ENCODE measurements at regions not wholly inside any gene's neighbourhood (a gene's known extent, or its start where the extent isn't known, plus 50 kb on each side); places are given as distances from the start of the nearest gene placed in this dataset.

DNA sequence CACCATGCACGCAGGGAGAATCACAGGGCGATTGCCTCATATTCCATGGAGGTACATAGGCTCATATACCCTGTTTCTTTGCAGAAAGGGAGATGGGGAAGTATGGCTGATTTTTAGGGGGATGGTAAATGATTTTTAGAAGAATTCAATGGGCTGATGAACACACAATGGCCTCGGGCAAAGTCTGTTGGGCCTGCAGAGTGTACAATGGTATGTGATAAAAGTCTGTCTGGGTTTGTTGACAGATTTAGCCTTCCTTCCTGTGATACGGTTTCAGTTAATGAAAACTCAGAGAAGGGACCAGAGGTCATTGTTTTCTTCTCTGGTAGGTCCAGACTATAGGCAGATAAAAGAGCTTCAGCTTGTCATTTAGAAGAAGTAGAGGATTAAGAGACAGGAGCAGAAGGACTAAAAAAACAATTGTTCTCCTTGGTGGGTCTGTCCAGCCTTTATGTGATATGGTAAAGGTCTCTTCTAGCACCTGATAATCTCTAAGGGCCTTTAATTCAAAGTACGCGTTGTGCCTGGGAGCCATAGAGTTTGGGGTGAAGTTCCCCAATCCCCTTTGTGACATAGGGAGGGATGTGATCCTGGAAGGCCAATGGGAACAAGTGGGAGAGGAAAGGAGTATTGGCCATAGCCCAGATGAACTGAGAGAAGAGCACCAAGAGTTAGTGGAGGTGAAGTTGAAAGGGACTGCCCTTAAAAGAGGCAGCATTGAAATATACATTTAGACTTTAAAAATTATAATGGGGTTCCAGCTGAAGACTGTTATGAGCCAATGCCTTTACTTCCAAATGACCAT lies 107.5 kb upstream of the SERPINE2 start:
- no peak overlapping the region for H3K4me3 Mint-ChIP-seq

DNA sequence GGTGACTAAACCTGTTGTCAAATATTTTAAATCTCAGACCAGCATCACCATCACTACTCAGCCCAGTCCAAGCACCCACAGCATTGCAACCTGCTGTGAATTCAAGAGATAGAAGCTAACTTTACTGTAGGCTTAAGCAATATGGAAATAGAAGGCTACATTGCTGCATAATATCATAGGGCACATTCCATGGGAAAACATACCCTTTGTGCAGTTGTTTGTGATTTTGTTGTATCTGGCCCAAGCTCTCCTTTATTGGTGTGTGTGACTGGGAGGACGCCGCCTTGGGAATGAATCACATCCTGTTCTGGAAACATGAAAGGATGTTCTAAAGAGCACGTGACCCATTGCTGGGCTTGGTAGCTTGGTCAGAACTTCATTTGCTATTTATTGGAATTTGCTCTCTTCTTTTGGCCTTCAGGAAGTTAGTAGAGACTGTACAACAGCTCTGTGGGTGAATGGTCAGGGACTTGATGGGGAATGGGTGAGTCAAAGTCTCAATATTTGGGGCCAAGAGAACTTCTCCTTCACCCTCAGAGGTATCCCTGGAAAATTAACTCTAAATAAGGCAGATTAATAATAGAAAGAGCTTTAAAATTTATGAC lies 106.8 kb upstream of the SERPINE2 start:
- Mint-ChIP-seq H3K4me1 (no peaks in the 10 kb centered on the region), H3K4me3 (no peak overlapping the region), H3K27ac (ENCODE audit: low read depth) (no peak overlapping the region), H3K27me3 (peaks cover 37% of the 10 kb centered on the region), H3K9me3 (peaks cover 6% of the 10 kb centered on the region), H3K36me3 (ENCODE audit: insufficient read depth) (no peaks in the 10 kb centered on the region)
- ATAC-seq (replicated peaks; ENCODE audit: extremely low read depth, poor library complexity, severe bottlenecking) (no peak), DNase-seq (ENCODE audit: low spot score in 2 of 2) (no peak)

More for the DNA sequence above, 107.5 kb upstream of the SERPINE2 start:
- DNase-seq (ENCODE audit: low spot score in 2 of 2) = no peak
- no peak for ATAC-seq (replicated peaks; ENCODE audit: extremely low read depth, poor library complexity, severe bottlenecking)
- Mint-ChIP-seq H3K4me1 (no peaks in the 10 kb centered on the region), H3K27ac (ENCODE audit: low read depth) (no peak overlapping the region), H3K27me3 (peaks cover 37% of the 10 kb centered on the region), H3K36me3 (ENCODE audit: insufficient read depth) (no peaks in the 10 kb centered on the region), H3K9me3 (peaks cover 6% of the 10 kb centered on the region)

DNA sequence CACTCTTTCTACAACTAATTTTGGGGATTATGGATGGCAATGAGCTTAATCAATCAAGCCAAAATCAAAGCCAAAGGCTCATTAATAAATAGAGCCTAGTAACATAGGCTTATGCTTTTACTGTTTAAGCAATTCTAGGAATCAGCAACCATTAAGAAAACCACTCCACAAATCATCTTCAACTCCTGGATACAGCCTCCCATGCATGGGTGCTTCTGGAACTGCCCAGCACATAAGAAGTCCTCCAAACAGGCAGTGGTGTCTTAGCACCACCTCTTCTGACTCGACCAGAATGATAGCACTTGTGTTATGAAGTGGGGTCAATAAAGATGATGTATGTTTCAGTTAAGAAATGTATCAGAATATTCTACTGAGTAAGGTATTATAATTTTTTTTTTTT lies 104.4 kb upstream of the SERPINE2 start:
- Mint-ChIP-seq H3K27me3 (peaks cover 35% of the 10 kb centered on the region), H3K9me3 (no peaks in the 10 kb centered on the region)

DNA sequence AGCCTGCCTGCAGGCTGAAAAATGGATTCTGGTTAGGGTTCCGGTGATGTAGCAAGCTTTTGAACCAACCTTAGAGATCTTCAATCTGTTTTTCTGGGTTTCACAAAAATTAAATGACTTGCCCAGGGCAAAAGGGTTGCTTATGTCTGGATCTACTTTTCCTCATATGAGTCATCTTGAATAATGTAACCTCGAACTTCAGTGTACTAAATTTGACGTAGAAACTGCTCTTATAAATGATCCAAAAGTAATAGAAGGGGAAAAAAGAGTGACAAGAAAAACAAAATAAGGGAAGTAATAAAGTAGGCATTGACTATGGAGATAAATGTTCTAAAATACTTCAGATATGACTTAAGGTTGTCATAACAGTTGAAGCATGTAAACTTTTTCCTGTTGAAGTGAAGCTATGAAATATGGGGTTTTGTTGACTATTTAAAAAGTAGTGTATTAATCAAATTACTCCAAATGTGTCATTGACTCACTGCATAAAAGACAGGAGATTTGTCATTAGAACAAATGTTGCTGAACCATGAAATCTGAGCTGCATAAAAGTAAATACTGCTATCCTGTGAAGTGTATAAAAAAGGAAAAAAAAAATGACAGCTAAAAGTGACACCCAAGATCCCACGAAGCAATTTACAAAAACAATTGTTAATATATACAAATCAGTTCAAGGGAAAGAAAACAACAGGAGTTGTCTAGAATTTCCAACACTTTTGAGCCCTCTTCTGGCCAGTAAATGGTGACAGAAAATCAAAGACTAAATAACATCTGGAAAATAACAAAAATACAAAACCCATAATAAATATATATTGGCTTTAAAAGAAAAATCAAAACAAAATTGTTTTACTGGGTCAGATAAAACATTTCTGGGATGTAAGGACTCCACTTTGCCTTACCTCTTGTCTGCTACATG lies 103.6 kb upstream of the SERPINE2 start:
- Mint-ChIP-seq H3K4me1 (no peaks in the 10 kb centered on the region), H3K36me3 (ENCODE audit: insufficient read depth) (no peaks in the 10 kb centered on the region), H3K9me3 (no peaks in the 10 kb centered on the region), H3K27ac (ENCODE audit: low read depth) (no peak overlapping the region), H3K4me3 (no peak overlapping the region), H3K27me3 (peaks cover 35% of the 10 kb centered on the region)
- ATAC-seq (replicated peaks; ENCODE audit: extremely low read depth, poor library complexity, severe bottlenecking) (no peak), DNase-seq (ENCODE audit: low spot score in 2 of 2) (no peak)

More for the DNA sequence above, 104.4 kb upstream of the SERPINE2 start:
- ATAC-seq (replicated peaks; ENCODE audit: extremely low read depth, poor library complexity, severe bottlenecking) = no peak
- no peak overlapping the region for H3K4me3 Mint-ChIP-seq
- no peaks in the 10 kb centered on the region for H3K36me3 Mint-ChIP-seq (ENCODE audit: insufficient read depth)
- no peak for DNase-seq (ENCODE audit: low spot score in 2 of 2)
- H3K27ac Mint-ChIP-seq (ENCODE audit: low read depth) = no peak overlapping the region
- H3K4me1 Mint-ChIP-seq = no peaks in the 10 kb centered on the region

DNA sequence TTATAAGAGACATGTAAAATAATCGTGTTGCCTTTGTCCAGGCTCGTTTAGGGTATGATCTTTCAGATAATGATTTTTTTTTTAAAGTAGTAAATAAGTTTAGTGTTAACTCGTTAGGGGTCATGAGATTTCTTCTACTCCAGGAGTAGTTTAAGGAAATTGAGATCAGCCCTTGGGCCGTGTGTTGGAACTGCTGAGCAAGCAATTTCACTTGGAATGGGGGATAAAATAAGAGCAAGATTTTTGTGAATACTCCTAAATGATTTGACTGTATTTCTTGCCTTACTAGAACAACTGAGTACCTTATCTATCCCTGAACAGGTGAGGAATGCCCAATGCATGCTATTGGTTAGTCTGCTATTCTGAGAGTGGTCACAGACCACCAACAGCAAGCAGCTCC lies 102.2 kb upstream of the SERPINE2 start:
- Mint-ChIP-seq H3K27me3 (peaks cover 40% of the 10 kb centered on the region), H3K4me1 (no peaks in the 10 kb centered on the region), H3K27ac (ENCODE audit: low read depth) (no peak overlapping the region), H3K9me3 (no peaks in the 10 kb centered on the region), H3K36me3 (ENCODE audit: insufficient read depth) (no peaks in the 10 kb centered on the region), H3K4me3 (no peak overlapping the region)
- no peak for ATAC-seq (replicated peaks; ENCODE audit: extremely low read depth, poor library complexity, severe bottlenecking)
- no peak for DNase-seq (ENCODE audit: low spot score in 2 of 2)

DNA sequence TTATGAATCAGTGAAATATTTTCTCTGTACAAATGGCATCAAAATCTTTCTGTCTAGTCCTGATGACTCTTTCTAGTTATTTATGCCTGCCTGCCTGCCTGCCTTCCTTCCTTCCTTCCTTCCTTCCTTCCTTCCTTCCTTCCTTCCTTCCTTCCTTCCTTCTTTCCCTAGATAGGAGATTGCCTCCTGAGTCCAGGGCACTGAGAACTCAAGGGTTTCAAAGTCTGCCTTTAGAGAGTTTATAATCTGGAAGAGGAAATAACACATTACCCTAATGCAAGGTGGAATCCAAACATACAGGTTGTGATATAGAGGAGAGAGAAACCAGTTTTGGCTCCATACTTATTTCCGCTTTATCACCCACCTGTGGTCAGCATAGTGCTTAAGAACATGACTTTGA lies 98.1 kb upstream of the SERPINE2 start:
- no peak for ATAC-seq (replicated peaks; ENCODE audit: extremely low read depth, poor library complexity, severe bottlenecking)
- no peak overlapping the region for H3K27ac Mint-ChIP-seq (ENCODE audit: low read depth)
- no peaks in the 10 kb centered on the region for H3K36me3 Mint-ChIP-seq (ENCODE audit: insufficient read depth)
- no peaks in the 10 kb centered on the region for H3K9me3 Mint-ChIP-seq
- DNase-seq (ENCODE audit: low spot score in 2 of 2) = no peak
- H3K4me3 Mint-ChIP-seq = no peak overlapping the region
- no peaks in the 10 kb centered on the region for H3K4me1 Mint-ChIP-seq
- H3K27me3 Mint-ChIP-seq = peaks cover 49% of the 10 kb centered on the region

DNA sequence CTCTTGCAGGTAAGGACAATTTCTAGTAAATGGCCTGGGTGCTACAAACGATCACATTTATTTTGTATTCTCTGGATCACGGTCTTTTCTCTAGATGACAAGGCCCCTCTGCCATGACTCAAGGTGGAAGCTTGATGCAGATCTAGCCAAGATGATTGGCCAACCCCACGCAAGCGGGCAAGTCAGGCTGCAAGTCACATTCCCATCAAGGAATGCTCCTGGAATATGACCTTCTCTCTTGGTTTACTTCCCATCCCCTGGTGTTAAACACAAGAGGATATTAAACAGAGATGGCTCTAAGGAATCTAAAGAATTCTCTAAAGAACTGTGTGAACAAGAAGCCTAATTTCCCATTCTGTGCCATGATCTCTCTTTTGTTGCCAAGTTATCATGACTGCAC lies 97.3 kb upstream of the SERPINE2 start:
- Mint-ChIP-seq H3K4me1 (no peaks in the 10 kb centered on the region), H3K36me3 (ENCODE audit: insufficient read depth) (no peaks in the 10 kb centered on the region), H3K27ac (ENCODE audit: low read depth) (no peak overlapping the region), H3K4me3 (no peak overlapping the region), H3K9me3 (no peaks in the 10 kb centered on the region), H3K27me3 (peaks cover 50% of the 10 kb centered on the region)
- ATAC-seq (replicated peaks; ENCODE audit: extremely low read depth, poor library complexity, severe bottlenecking) = no peak
- no peak for DNase-seq (ENCODE audit: low spot score in 2 of 2)

DNA sequence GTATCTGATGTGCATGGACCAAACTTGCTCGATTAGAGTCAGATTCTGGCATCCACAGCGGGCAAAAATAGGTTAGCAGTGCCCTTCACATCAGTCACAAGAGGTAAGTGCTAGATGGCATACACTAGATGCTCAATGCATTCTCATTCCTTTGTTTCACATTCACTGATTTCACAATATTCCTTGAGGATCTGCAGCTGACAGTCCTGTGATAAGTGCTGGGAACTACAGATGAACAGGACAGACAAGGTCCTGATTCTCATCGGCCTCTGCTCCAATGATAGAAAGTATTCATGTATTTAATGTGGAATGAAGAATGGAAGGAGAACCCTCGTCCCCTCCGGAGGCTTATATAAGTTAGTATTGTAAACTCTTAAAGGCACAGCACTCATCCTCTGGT lies 96.8 kb upstream of the SERPINE2 start:
- no peak for DNase-seq (ENCODE audit: low spot score in 2 of 2)
- no peak overlapping the region for H3K4me3 Mint-ChIP-seq
- H3K4me1 Mint-ChIP-seq = no peaks in the 10 kb centered on the region
- ATAC-seq (replicated peaks; ENCODE audit: extremely low read depth, poor library complexity, severe bottlenecking) = no peak
- H3K36me3 Mint-ChIP-seq (ENCODE audit: insufficient read depth) = no peaks in the 10 kb centered on the region
- H3K9me3 Mint-ChIP-seq = no peaks in the 10 kb centered on the region
- H3K27ac Mint-ChIP-seq (ENCODE audit: low read depth) = no peak overlapping the region
- peaks cover 55% of the 10 kb centered on the region for H3K27me3 Mint-ChIP-seq

DNA sequence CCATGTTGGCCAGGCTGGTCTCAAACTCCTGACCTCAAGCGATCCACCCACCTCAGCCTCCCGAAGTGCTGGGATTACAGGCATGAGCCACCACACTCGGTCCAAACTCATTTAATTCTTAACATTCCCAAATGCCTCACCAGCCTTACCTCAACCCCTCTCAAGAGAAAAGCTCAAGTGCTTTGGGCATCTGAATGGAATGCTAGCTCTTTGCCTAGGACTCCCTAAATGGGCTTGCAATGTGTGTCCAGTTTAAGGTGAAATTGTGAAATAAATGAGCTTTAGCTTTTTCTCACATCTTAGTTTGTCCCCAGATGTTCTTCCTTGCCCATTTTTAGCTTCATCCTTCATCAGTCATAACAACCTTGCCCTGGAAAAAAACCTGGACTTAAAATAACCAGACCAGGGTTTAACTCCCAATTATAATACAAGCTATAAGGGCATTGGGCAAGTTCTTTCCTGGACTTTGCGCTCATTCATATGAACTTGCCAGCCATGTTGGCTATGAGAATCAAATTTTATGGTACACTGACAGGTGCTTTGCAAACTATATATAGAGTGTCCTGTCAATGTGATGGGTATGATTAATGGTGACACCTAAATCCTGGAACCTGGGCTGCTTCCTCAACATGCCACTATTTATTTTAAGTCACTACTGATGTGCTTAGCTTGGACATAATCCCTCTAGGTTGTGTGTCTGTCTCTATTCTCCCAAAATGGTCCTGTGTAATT lies 95.1 kb upstream of the SERPINE2 start:
- H3K4me1 Mint-ChIP-seq = no peaks in the 10 kb centered on the region
- no peaks in the 10 kb centered on the region for H3K9me3 Mint-ChIP-seq
- H3K36me3 Mint-ChIP-seq (ENCODE audit: insufficient read depth) = no peaks in the 10 kb centered on the region
- H3K27ac Mint-ChIP-seq (ENCODE audit: low read depth) = no peak overlapping the region
- peaks cover 56% of the 10 kb centered on the region for H3K27me3 Mint-ChIP-seq
- no peak overlapping the region for H3K4me3 Mint-ChIP-seq
- DNase-seq (ENCODE audit: low spot score in 2 of 2) = no peak
- no peak for ATAC-seq (replicated peaks; ENCODE audit: extremely low read depth, poor library complexity, severe bottlenecking)

DNA sequence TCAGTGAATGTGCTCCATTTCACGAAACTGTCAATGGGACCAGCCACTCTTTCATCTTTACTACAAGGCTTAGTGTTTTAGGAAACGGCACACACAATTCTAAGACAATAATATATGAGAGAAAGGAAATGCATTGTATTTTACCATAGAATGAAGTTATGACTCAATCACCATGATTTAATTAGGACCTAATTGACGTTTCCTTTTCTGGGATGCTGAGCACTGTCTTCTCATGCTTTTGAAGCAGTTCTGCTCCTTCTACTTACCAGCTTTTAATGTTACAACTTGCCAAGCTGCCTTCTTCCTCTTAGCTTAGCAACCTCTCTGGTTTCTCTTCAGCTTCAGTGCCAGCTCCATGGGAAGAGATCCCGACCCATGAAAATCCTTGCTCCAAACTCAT lies 94.3 kb upstream of the SERPINE2 start:
- H3K27ac Mint-ChIP-seq (ENCODE audit: low read depth) = no peak overlapping the region
- no peak for DNase-seq (ENCODE audit: low spot score in 2 of 2)
- no peaks in the 10 kb centered on the region for H3K9me3 Mint-ChIP-seq
- no peaks in the 10 kb centered on the region for H3K4me1 Mint-ChIP-seq
- ATAC-seq (replicated peaks; ENCODE audit: extremely low read depth, poor library complexity, severe bottlenecking) = no peak
- H3K4me3 Mint-ChIP-seq = no peak overlapping the region
- no peaks in the 10 kb centered on the region for H3K36me3 Mint-ChIP-seq (ENCODE audit: insufficient read depth)
- peaks cover 64% of the 10 kb centered on the region for H3K27me3 Mint-ChIP-seq

DNA sequence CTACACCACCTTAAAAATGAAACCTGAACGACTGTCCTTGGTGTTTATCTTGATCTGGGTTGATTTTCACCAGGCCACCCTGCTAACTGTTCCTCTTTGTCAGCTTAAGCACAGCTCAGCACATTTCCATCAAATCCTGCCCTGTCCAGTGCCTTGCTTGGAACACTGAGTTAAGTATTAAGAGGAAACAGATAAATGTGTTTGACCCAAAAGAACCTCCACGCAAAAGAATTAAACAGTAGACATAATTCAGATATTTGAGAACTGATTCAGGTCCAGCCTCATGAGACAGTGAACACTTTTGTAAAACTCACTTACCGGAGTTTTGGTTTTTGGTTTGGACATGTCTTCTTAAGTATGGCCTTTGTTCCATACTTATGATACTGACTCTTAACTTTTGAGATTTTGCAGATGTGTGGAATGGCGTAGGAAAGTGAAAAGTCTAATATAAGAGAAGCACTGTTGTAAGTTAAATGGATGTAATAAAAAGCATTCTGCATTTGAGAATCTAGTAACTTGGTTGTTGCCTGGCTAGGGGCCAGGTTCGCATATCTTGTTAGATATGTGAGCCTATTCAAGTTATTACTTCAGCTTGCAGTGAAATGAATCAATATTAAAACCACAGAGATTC lies 88.9 kb upstream of the SERPINE2 start:
- Mint-ChIP-seq H3K9me3 (peaks cover 6% of the 10 kb centered on the region), H3K27ac (ENCODE audit: low read depth) (no peak overlapping the region), H3K27me3 (peaks cover 80% of the 10 kb centered on the region), H3K4me3 (no peak overlapping the region), H3K4me1 (no peaks in the 10 kb centered on the region), H3K36me3 (ENCODE audit: insufficient read depth) (no peaks in the 10 kb centered on the region)
- DNase-seq (ENCODE audit: low spot score in 2 of 2) (no peak), ATAC-seq (replicated peaks; ENCODE audit: extremely low read depth, poor library complexity, severe bottlenecking) (no peak)

DNA sequence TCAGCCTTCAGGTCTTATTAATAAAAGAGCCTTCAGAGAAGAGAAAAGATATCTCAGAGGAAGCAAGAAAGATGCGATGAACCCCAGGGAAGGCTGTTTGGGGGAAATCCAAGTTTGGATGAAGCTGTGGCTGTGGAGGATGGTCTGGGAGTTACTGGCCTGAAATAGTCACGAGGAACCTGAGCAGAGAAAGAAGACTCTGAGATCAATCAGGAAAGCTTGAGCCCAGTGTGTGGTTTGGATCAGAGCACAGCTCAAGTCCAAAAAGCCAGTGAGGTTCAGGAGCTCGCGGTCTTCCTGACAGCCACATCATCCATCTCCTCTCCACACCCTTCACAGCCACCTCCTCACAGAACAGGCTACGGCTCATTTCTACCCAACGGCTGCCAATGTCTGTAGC lies 87.4 kb upstream of the SERPINE2 start:
- Mint-ChIP-seq H3K27ac (ENCODE audit: low read depth) (no peak overlapping the region), H3K36me3 (ENCODE audit: insufficient read depth) (no peaks in the 10 kb centered on the region), H3K27me3 (peaks cover 64% of the 10 kb centered on the region), H3K4me3 (no peak overlapping the region), H3K9me3 (peaks cover 6% of the 10 kb centered on the region), H3K4me1 (no peaks in the 10 kb centered on the region)
- ATAC-seq (replicated peaks; ENCODE audit: extremely low read depth, poor library complexity, severe bottlenecking) (no peak), DNase-seq (ENCODE audit: low spot score in 2 of 2) (no peak)

Data from central memory CD8-positive, alpha-beta T cell (primary cell).